ENCODE measurements at regions not wholly inside any gene's neighbourhood (a gene's known extent, or its start where the extent isn't known, plus 50 kb on each side); places are given as distances from the start of the nearest gene placed in this dataset.

- CTCF ChIA-PET (ENCODE audit: partially characterized antibody), result interaction anchor here (1.2 to 1.4 kb wide), 3 partner anchors 10 to 110 kb away, joined by 3 to 4 read pairs (median 3); no protein-coding TSS in a partner anchor
These were observed 180.5 kb upstream of the RASGRP1 start for GRCh38 chr15:38745126-38745525.

More at GRCh38 chr15:38745126-38745525, 180.5 kb upstream of the RASGRP1 start:
- Histone ChIP-seq H3K14ac (ENCODE audit: insufficient read length) (no peak overlapping the region), H2BK20ac (ENCODE audit: low read length) (no peak overlapping the region), H3K56ac (replicated peaks; ENCODE audit: insufficient read length, low read depth, low read length) (no peak overlapping the region), H3K4me3 (ENCODE audit: extremely low read depth in 1 of 4, insufficient read depth in 2 of 4, low read depth in 3 of 4, low read length in 4 of 4) (no peak overlapping the region), H4K8ac (ENCODE audit: extremely low read depth, insufficient read depth, low read length) (no peak overlapping the region), H3K9me3 (ENCODE audit: insufficient read depth in 2 of 2, low read depth in 1 of 2, low read length in 1 of 2) (no peaks in the 10 kb centered on the region), H3K23me2 (ENCODE audit: low read depth, low read length) (no peaks in the 10 kb centered on the region), H3K36me3 (ENCODE audit: control insufficient read depth in 2 of 4, insufficient read depth in 4 of 4, low read length in 3 of 4) (no peaks in the 10 kb centered on the region; a peak in 1 of 8 replicates), H2BK5ac (ENCODE audit: low read depth, low read length) (no peak overlapping the region), H3K27ac (ENCODE audit: low read depth, low read length) (no peak overlapping the region), H2AFZ (ENCODE audit: low read length) (no peak overlapping the region), H3K4ac (replicated peaks; ENCODE audit: insufficient read length, low read depth, low read length) (no peak overlapping the region), H2AK5ac (ENCODE audit: low read depth, low read length) (no peak overlapping the region), H3K9ac (replicated peaks in 1 of 4; ENCODE audit: extremely low read depth in 1 of 4, low read depth in 3 of 4, low read length in 3 of 4) (no peak overlapping the region), H3K79me1 (ENCODE audit: low read depth, low read length) (no peaks in the 10 kb centered on the region), H2BK15ac (ENCODE audit: low read length) (no peak overlapping the region), H3K4me1 (replicated peaks in 1 of 4; ENCODE audit: control insufficient read depth in 3 of 4, insufficient read depth in 4 of 4, low read length in 3 of 4) (no peaks in the 10 kb centered on the region), H4K20me1 (replicated peaks in 1 of 2; ENCODE audit: control insufficient read depth in 1 of 2, insufficient read depth in 2 of 2, low read length in 2 of 2) (no peaks in the 10 kb centered on the region), H2BK12ac (ENCODE audit: low read depth, low read length) (no peak overlapping the region), H3K4me2 (ENCODE audit: insufficient read depth in 1 of 2, low read depth in 2 of 2, low read length in 2 of 2) (no peak overlapping the region), H3K23ac (ENCODE audit: insufficient read length) (no peak overlapping the region), H3K27me3 (replicated peaks in 1 of 4; ENCODE audit: control insufficient read depth in 3 of 4, extremely low read depth in 1 of 4, insufficient read depth in 3 of 4, low read length in 3 of 4) (no peaks in the 10 kb centered on the region), H4K91ac (replicated peaks; ENCODE audit: insufficient read length, low read length) (no peak overlapping the region), H3K79me2 (ENCODE audit: control insufficient read depth in 1 of 2, insufficient read depth in 2 of 2, low read length in 2 of 2) (no peaks in the 10 kb centered on the region), H3K18ac (ENCODE audit: extremely low read depth, low read length) (no peak overlapping the region), H4K5ac (ENCODE audit: insufficient read length, low read depth, low read length) (no peak overlapping the region), H2BK120ac (replicated peaks; ENCODE audit: low read depth, low read length) (no peak overlapping the region)
- FAIRE-seq (no peak), DNase-seq (ENCODE audit: low read depth in 1 of 2, low spot score in 2 of 2) (no peak)
- POLR2A ChIA-PET (ENCODE audit: partially characterized antibody), result no interaction called here
- no peak for TF ChIP-seq CEBPB (IDR thresholded peaks at IDR 0.05; ENCODE audit: low read depth, low read length)
- no peak for TF ChIP-seq EGR1 (IDR thresholded peaks at IDR 0.05; ENCODE audit: borderline replicate concordance, low read depth, low read length)
- TF ChIP-seq CHD1 (IDR thresholded peaks at IDR 0.05; ENCODE audit: low read depth, low read length), result no peak
- 93% methylated on average over 1 of the region's 1 CpG; no CpG with 5 or more reads in 1 of the 2 experiments for WGBS, 2 experiments (ENCODE audit: extremely low coverage in 1 of 2, insufficient coverage in 1 of 2, insufficient read length in 1 of 2, insufficient replicate concordance in 2 of 2, low coverage in 1 of 2, low lambda C conversion rate in 2 of 2, missing lambda C conversion rate in 1 of 2)
